ENCODE measurements at regions not wholly inside any gene's neighbourhood (a gene's known extent, or its start where the extent isn't known, plus 50 kb on each side); places are given as distances from the start of the nearest gene placed in this dataset.

DNA sequence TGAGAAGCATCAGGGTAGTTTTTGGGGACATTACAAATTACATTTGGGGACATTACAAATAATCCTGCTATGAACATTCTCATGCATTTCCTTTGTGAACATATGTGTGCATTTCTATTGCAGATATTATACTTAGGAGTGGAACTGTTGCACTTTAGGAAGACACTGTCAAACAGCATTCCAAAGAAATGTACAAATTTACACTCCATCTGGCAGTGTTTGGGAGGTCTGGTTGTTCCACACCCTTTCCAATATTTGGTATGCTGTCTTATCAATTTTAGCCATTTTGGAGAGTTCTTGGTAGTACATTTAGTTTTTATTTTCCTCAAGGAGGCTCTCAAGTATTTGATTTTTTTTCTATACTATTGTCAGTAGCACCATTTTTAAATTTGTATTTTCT, 419.1 kb upstream of the ARHGEF26 start:
- TF ChIP-seq, protein P1, sequence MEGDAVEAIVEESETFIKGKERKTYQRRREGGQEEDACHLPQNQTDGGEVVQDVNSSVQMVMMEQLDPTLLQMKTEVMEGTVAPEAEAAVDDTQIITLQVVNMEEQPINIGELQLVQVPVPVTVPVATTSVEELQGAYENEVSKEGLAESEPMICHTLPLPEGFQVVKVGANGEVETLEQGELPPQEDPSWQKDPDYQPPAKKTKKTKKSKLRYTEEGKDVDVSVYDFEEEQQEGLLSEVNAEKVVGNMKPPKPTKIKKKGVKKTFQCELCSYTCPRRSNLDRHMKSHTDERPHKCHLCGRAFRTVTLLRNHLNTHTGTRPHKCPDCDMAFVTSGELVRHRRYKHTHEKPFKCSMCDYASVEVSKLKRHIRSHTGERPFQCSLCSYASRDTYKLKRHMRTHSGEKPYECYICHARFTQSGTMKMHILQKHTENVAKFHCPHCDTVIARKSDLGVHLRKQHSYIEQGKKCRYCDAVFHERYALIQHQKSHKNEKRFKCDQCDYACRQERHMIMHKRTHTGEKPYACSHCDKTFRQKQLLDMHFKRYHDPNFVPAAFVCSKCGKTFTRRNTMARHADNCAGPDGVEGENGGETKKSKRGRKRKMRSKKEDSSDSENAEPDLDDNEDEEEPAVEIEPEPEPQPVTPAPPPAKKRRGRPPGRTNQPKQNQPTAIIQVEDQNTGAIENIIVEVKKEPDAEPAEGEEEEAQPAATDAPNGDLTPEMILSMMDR (IDR thresholded peaks at IDR 0.05 in 2 of 3, conservative IDR thresholded peaks at IDR 0.05 in 1 of 3; ENCODE audit: borderline replicate concordance in 1 of 3, insufficient read depth in 1 of 3, low read depth in 2 of 3, low read length in 2 of 3) = no peak
- TF ChIP-seq JUND (IDR thresholded peaks at IDR 0.05) = no peak
- TF ChIP-seq EZH2 (IDR thresholded peaks at IDR 0.05) = no peak
- no peak for TF ChIP-seq EZH2phosphoT487 (IDR thresholded peaks at IDR 0.05; ENCODE audit: borderline replicate concordance)
- TF ChIP-seq, protein P2, sequence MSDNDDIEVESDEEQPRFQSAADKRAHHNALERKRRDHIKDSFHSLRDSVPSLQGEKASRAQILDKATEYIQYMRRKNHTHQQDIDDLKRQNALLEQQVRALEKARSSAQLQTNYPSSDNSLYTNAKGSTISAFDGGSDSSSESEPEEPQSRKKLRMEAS (IDR thresholded peaks at IDR 0.05) = no peak
- no peak for TF ChIP-seq POLR2A (IDR thresholded peaks at IDR 0.05; ENCODE audit: borderline replicate concordance, extremely low read depth, insufficient read depth, insufficient read length)
- TF ChIP-seq ELF1 (IDR thresholded peaks at IDR 0.05; ENCODE audit: borderline replicate concordance, low read depth) = no peak

Measured in HCT116 (cell line).